ENCODE measurements at regions not wholly inside any gene's neighbourhood (a gene's known extent, or its start where the extent isn't known, plus 50 kb on each side); places are given as distances from the start of the nearest gene placed in this dataset.

DNA sequence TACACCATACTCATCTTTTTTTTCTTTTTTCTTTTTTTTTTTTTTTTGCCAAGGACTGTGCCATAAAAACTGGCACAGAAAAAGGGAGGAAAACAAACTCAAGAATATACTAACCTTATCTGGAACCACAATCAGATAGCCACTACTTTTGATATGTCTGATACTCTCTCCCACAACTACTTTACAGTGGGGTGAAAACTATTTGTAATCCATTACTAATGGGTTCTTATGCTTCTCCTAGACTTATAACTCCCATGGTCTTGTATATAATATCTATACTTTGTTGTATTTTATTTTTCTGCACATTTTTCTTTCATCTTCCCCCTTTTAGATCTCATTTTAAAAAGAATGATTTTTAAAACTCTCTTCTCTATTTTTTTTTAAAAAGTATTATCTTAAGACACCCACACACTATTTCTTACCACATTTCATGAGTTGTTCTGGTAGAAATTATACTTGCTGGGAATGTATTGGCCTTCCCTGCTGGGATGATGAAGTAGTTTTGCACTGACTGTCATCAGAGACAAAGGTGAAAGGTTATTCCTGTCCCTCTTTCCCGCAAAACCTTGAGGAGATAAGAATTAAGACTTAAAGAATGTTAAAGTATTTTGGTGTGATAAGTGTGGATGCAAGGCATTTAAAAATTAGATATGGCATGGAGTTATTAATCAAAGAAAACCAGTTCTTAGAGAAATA lies 146.7 kb upstream of the KLF12 start:
- Histone ChIP-seq H4K20me1 (ENCODE audit: insufficient read depth, low read length) (no peaks in the 10 kb centered on the region), H3K27me3 (ENCODE audit: control insufficient read depth in 1 of 2, insufficient read depth in 2 of 2, low read length in 2 of 2) (no peaks in the 10 kb centered on the region; a peak in 1 of 5 replicates), H3K79me2 (ENCODE audit: insufficient read depth, low read length) (no peaks in the 10 kb centered on the region), H3K4me1 (ENCODE audit: insufficient read depth, low read length) (no peaks in the 10 kb centered on the region), H3K9me3 (ENCODE audit: low read length) (no peaks in the 10 kb centered on the region), H3K9ac (ENCODE audit: insufficient read depth, low read depth, low read length) (no peak overlapping the region), H3K36me3 (replicated peaks in 1 of 2; ENCODE audit: control insufficient read depth in 1 of 2, insufficient read depth in 2 of 2, low read length in 2 of 2) (no peaks in the 10 kb centered on the region), H3K4me3 (replicated peaks in 1 of 3; ENCODE audit: insufficient read depth in 1 of 3, low read depth in 2 of 3, low read length in 3 of 3) (no peak overlapping the region), H3K27ac (ENCODE audit: extremely low read length, insufficient read depth, low read length) (no peak overlapping the region), H3K4me2 (ENCODE audit: low read depth, low read length) (no peak overlapping the region), H2AFZ (ENCODE audit: low read length) (no peak overlapping the region)
- in situ Hi-C loops (cut with HindIII; ENCODE audit: extremely low pct_ligation_motif_present, low pct_unique_long_range_greater_than_20kb): loop anchor here (10.0 kb wide), 3 partner anchors 256 to 526 kb away; no protein-coding TSS in a partner anchor
- no peak for TF ChIP-seq ZMYM2 (CRISPR knock-in tag; IDR thresholded peaks at IDR 0.05)
- TF ChIP-seq ZNF317 (CRISPR knock-in tag; IDR thresholded peaks at IDR 0.05): no peak
- no peak for TF ChIP-seq POLR2AphosphoS2 (IDR thresholded peaks at IDR 0.05; ENCODE audit: low read depth, low read length)
- no peak for TF ChIP-seq ZNF225 (CRISPR knock-in tag; IDR thresholded peaks at IDR 0.05)
- no peak for TF ChIP-seq ZNF142 (CRISPR knock-in tag; IDR thresholded peaks at IDR 0.05)
- TF ChIP-seq DMTF1 (CRISPR knock-in tag; IDR thresholded peaks at IDR 0.05): no peak
- TF ChIP-seq GMEB1 (CRISPR knock-in tag; IDR thresholded peaks at IDR 0.05; ENCODE audit: borderline replicate concordance): no peak
- ChIA-PET CTCF (ENCODE audit: low intra/inter-chr PET ratio, low total read pairs) (no interaction called here), POLR2A (no interaction called here)
- WGBS (ENCODE audit: low lambda C conversion rate): 0% methylated on average over 1 of the region's 1 CpG
- FAIRE-seq (no peak), ATAC-seq (no peak), DNase-seq (ENCODE audit: low spot score) (no peak)
- intact Hi-C loops (cut with micrococcal nuclease; ENCODE audit: unreplicated experiment): no loop called here
- BruUV-seq (replicated peaks): no TSS peak
